ENCODE measurements at regions not wholly inside any gene's neighbourhood (a gene's known extent, or its start where the extent isn't known, plus 50 kb on each side); places are given as distances from the start of the nearest gene placed in this dataset.

GRCh38 chr16:6218855-6219254 is 1113.8 kb upstream of the RBFOX1 start:
- no peaks in the 10 kb centered on the region for H3K27me3 ChIP-seq (replicated peaks; ENCODE audit: insufficient read depth)
- 39% methylated on average over 3 of the region's 3 CpGs for WGBS
- no peak for DNase-seq (ENCODE audit: low spot score)
- H3K4me1 ChIP-seq (replicated peaks) = no peaks in the 10 kb centered on the region
- H3K36me3 ChIP-seq = no peaks in the 10 kb centered on the region
- no peaks in the 10 kb centered on the region for H3K9me3 ChIP-seq
- intact Hi-C loops (cut with DNase I) = no loop called here
- no peak overlapping the region for H3K27ac ChIP-seq
- TF ChIP-seq POLR2A (IDR thresholded peaks at IDR 0.05) = no peak
- no peak for TF ChIP-seq CTCF (IDR thresholded peaks at IDR 0.05)
- TF ChIP-seq POLR2AphosphoS5 (IDR thresholded peaks at IDR 0.05) = no peak
- no peak overlapping the region for H3K4me3 ChIP-seq

GRCh38 chr16:6216836-6217235 is 1115.8 kb upstream of the RBFOX1 start:
- no peak overlapping the region for H3K4me3 ChIP-seq
- no peaks in the 10 kb centered on the region for H3K27me3 ChIP-seq (replicated peaks; ENCODE audit: insufficient read depth)
- WGBS = 40% methylated on average over 7 of the region's 7 CpGs
- H3K36me3 ChIP-seq = no peaks in the 10 kb centered on the region
- DNase-seq (ENCODE audit: low spot score) = no peak
- no peak overlapping the region for H3K27ac ChIP-seq
- intact Hi-C loops (cut with DNase I) = no loop called here
- no peaks in the 10 kb centered on the region for H3K9me3 ChIP-seq
- no peaks in the 10 kb centered on the region for H3K4me1 ChIP-seq (replicated peaks)
- TF ChIP-seq CTCF (IDR thresholded peaks at IDR 0.05) = no peak
- TF ChIP-seq POLR2A (IDR thresholded peaks at IDR 0.05) = no peak
- TF ChIP-seq POLR2AphosphoS5 (IDR thresholded peaks at IDR 0.05) = no peak

- DNase-seq (ENCODE audit: low spot score) = no peak
- WGBS = 94% methylated on average over 2 of the region's 2 CpGs
- Histone ChIP-seq H3K9me3 (no peaks in the 10 kb centered on the region), H3K27ac (no peak overlapping the region), H3K4me3 (no peak overlapping the region), H3K27me3 (replicated peaks; ENCODE audit: insufficient read depth) (no peaks in the 10 kb centered on the region), H3K36me3 (no peaks in the 10 kb centered on the region), H3K4me1 (replicated peaks) (no peaks in the 10 kb centered on the region)
- intact Hi-C loops (cut with DNase I) = no loop called here
- TF ChIP-seq CTCF (IDR thresholded peaks at IDR 0.05) (no peak), POLR2AphosphoS5 (IDR thresholded peaks at IDR 0.05) (no peak), POLR2A (IDR thresholded peaks at IDR 0.05) (no peak)
Observed at GRCh38 chr16:6211644-6212043, 1114.0 kb upstream of the EEF2KMT start.

GRCh38 chr16:6209355-6209930 is 1111.8 kb upstream of the EEF2KMT start:
- no peak for TF ChIP-seq POLR2A (IDR thresholded peaks at IDR 0.05)
- no peak for TF ChIP-seq CTCF (IDR thresholded peaks at IDR 0.05)
- TF ChIP-seq POLR2AphosphoS5 (IDR thresholded peaks at IDR 0.05) = no peak
- Histone ChIP-seq H3K36me3 (no peaks in the 10 kb centered on the region), H3K4me1 (replicated peaks) (no peaks in the 10 kb centered on the region), H3K27ac (no peak overlapping the region), H3K4me3 (no peak overlapping the region), H3K9me3 (no peaks in the 10 kb centered on the region), H3K27me3 (replicated peaks; ENCODE audit: insufficient read depth) (no peaks in the 10 kb centered on the region)
- WGBS = 38% methylated on average over 6 of the region's 6 CpGs
- no peak for DNase-seq (ENCODE audit: low spot score)
- intact Hi-C loops (cut with DNase I) = no loop called here

GRCh38 chr16:6207580-6207979 is 1110.0 kb upstream of the EEF2KMT start:
- Histone ChIP-seq H3K9me3 (no peaks in the 10 kb centered on the region), H3K27ac (no peak overlapping the region), H3K36me3 (no peaks in the 10 kb centered on the region), H3K4me1 (replicated peaks) (no peaks in the 10 kb centered on the region), H3K27me3 (replicated peaks; ENCODE audit: insufficient read depth) (no peaks in the 10 kb centered on the region), H3K4me3 (no peak overlapping the region)
- TF ChIP-seq CTCF (IDR thresholded peaks at IDR 0.05) (no peak), POLR2A (IDR thresholded peaks at IDR 0.05) (no peak), POLR2AphosphoS5 (IDR thresholded peaks at IDR 0.05) (no peak)
- intact Hi-C loops (cut with DNase I) = no loop called here
- no peak for DNase-seq (ENCODE audit: low spot score)
- 72% methylated on average over 3 of the region's 3 CpGs for WGBS
